Fibroblast of mammary gland (primary cell): ENCODE measurements at regions not wholly inside any gene's neighbourhood (a gene's known extent, or its start where the extent isn't known, plus 50 kb on each side); places are given as distances from the start of the nearest gene placed in this dataset.
A peak's percentile ranks its signal among the peaks of the same experiment; 100 is the strongest.

Experiments
- DNase-seq: peaks from one replicate; pipeline ENCODE4 v3.0.0-alpha.2; 2010; ENCODE audit warnings: low read depth
- H3K4me3 ChIP-seq: 2 replicates; pipeline ENCODE4 v1.5.1; 2011; ENCODE audit warnings: low read depth, mild to moderate bottlenecking, low read length, moderate library complexity; ENCODE audit not compliant: control insufficient read depth
- CTCF ChIP-seq: conservative IDR thresholded peaks from 2 replicates; pipeline ENCODE4 v1.5.1; 2011; ENCODE audit warnings: low read depth, low read length, inconsistent platforms; ENCODE audit not compliant: control insufficient read depth, insufficient read depth

- TF ChIP-seq CTCF, result no peak
- no peak overlapping the region for H3K4me3 ChIP-seq
- DNase-seq, result no peak
These were observed 93.7 kb upstream of the OSMR start for GRCh38 chr5:38752012-38752536.

DNA sequence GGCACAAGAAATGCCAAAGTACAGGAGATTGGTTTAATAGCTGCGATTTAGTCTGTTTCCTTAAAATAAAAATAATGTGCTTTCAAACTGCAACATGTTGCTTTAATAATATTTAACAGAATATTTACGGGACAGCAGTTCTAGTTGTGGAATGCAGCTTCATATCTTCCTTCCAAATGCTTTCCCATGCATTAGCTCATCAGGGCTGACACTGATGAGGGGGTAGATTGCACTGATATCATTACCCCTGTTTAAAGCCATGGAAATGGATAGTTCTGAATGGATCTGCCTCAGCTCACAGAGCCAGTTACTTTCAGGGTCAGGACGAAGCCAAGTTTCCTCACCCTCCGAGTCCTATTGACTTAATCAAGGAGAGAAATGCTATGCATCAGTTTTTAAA is 93.2 kb upstream of the OSMR start:
- H3K4me3 ChIP-seq, result no peak overlapping the region
- no peak for DNase-seq
- TF ChIP-seq CTCF, result no peak

DNA sequence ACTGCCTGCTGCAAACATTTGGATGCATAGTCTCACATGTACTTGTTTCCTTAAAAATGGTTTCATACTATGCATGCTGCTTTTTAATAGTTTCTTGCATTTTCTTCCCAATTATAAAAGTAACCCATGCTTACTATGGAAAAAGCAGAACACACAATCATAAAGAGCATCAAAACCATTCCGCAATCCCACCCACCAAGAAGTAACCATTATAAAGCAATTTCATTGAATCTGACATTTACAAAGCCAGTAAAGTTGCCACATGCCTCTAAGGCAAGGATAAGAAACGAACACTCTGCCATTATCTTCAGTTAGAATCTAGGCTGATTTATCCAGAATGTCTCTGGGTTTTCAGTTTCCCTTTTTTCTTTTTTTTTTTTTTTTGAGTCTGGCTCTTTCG is 92.7 kb upstream of the OSMR start:
- no peak overlapping the region for H3K4me3 ChIP-seq
- no peak for DNase-seq
- no peak for TF ChIP-seq CTCF

GRCh38 chr5:38753776-38754175 is 92.0 kb upstream of the OSMR start:
- H3K4me3 ChIP-seq, result no peak overlapping the region
- TF ChIP-seq CTCF, result no peak
- no peak for DNase-seq

- no peak overlapping the region for H3K4me3 ChIP-seq
- peak; percentile 79 for DNase-seq
- no peak for TF ChIP-seq CTCF
These were observed 90.6 kb upstream of the OSMR start for GRCh38 chr5:38755181-38755580.

DNA sequence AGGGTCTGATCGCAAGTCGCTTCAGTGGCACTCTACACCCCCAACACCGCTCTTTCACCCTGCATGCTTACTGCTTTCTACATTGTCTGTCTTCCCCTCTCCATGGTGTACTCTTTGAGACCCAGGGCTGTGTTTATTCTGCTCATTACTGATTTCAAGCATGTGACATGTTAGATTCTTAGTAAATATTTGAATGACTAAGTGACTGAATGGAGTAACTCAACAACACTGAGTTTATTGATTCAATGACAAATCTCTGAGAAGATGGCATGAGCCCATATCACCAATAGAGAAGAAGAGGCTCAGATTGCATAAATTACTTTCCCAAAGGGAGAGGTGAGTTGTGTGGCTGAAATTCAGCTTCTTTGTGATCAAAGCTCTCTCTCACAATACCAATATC is 89.7 kb upstream of the OSMR start:
- H3K4me3 ChIP-seq, result no peak overlapping the region
- no peak for TF ChIP-seq CTCF

More for the DNA sequence above, 89.7 kb upstream of the OSMR start:
- peak; percentile 60 for DNase-seq
